GM15510 (cell line): ENCODE measurements at regions not wholly inside any gene's neighbourhood (a gene's known extent, or its start where the extent isn't known, plus 50 kb on each side); places are given as distances from the start of the nearest gene placed in this dataset.

Source experiments
- POLR2A ChIP-seq: IDR thresholded peaks from 3 replicates; pipeline ENCODE4 v1.6.1; 2011; ENCODE audit warnings: borderline replicate concordance; ENCODE audit not compliant: insufficient read length; ENCODE audit errors: extremely low read depth

DNA sequence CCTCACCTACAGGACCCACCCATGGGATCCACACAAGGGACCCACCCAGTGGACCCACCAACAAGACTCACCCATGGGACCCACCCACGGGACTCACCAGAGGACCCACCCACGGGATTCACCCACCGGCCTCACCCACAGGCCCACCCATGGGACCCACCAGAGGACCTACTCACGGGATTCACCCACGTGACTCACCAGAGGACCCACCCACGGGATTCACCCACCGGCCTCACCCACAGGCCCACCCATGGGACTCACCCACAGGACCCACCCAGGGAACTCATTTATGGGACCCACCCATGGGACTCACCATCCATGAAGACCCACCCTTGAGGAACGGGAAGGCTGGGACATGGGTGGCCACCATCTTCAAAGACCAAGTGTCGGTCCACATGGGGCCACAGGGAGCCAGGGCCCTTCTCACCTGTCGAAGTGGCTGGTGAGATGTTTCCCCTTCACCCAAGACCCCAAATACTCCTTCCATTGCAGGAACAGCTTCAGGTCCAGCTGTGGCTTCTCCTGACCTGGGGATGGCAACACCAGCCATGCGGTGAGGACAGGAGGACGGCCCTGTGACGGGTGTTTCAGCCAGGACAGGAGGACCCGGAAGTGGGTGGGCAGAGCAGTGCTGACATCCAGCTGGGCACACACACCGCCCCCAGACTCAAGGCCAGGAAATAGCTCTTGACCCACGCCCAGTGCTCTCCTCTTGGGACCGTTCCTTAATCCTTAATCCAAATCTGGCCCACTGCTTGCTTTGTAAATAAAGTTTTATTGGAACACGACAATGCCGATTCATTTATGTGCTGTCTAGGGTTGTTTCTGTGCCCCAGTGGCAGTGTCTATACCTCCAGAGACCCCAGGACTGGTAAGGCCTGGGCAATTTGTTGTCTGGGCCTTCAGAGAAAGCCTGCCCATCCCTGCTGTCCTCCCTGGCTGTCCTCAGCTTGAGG lies 1005.1 kb downstream of the BRD1 start:
- TF ChIP-seq POLR2A: no peak

DNA sequence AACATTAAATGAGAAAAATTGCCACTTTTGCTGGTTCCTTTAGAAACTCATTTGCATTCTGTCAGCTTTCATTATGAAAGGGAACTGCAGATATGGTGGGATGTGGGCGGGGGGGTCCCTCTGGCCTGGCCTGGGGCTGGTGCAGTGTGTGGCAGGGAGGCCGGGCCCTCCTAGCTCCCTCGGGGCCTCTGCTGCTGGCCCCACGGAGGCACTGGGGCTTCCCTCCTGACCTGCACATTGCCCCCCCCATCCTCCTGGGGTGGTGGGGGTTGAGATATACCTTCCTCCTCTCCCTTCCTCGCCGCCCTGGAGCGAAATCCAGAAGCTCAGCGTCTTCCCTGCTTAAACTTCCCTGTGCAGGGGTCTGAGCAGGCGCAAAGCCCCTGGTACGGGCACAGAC lies 1005.9 kb downstream of the BRD1 start:
- no peak for TF ChIP-seq POLR2A

DNA sequence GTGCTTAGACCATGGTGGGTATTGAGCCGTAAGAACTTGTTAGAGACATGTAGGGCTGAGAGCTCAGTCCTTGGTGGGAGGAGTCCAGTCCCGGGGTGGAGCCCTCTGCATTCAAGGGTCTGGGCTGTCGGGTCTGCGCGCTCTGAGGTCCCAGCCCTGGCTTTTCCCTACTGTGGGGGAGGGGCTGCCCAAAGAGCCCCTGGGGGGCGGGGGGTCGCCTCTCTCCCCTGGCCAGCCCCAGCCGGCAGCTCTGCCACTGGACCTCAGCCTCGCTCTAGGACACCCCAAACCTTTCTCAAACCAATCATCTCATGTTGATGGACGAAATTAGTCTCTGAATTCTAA lies 1006.4 kb downstream of the BRD1 start:
- TF ChIP-seq POLR2A: no peak

DNA sequence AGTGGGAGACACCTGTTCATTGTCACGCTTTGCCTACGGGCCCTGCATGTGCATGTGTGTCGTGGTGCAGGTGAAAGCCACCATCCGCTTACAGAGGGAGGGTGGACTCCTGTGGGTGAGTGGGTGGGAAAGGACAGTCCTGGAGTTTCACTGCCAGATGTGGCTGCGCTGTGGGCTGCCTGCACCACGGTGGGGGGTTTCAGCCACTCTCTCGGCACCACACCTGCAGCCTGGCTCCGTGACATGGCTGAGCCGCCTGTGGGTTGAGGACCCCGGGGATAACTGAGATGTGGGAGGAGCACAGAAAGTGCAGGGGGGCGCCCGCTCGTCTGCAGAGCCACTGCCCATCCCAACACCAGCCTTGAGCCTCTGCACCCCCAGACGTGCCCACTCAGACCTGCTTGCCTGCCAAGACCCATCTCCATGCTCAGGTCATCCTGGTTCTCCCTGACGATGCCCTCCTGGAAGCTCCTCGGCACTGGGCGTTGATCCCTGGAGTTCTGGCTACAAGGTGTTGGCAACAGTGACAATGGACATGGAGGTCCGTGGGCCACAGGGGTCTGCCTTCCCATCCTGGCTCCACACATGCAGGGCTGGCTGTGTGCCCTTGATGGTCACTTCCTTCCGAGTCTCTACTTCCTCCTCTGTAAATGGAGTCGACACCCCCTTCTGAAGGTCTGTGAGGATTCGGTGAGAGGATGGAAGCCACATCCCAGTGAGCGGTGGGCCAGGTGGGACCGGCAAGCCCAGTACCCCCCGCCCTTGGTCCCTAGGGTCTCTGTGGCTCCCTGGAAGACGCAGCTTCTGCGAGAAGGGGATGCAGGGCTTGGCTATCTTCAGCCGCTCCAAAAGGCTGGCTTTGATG lies 1007.0 kb downstream of the BRD1 start:
- no peak for TF ChIP-seq POLR2A

DNA sequence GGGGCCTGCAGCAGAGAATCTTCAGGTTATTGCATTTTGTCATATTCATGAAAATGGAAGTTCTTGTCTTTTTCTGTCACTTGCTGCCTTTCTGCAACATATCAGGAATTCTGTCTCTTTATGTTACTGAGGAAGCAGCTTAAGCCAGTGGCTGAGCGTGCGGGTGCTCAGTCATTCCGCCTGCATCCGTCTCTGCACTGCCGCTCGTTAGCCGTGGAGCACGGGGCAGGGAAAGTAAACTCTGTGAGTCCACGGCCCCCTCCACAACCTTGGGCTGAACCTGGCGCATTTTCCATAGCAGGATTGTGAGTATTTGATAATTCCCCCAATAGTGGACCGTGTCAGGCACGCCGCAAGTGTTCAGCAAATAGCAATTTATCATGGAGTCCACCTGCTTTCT lies 1007.7 kb downstream of the BRD1 start:
- TF ChIP-seq POLR2A: no peak

DNA sequence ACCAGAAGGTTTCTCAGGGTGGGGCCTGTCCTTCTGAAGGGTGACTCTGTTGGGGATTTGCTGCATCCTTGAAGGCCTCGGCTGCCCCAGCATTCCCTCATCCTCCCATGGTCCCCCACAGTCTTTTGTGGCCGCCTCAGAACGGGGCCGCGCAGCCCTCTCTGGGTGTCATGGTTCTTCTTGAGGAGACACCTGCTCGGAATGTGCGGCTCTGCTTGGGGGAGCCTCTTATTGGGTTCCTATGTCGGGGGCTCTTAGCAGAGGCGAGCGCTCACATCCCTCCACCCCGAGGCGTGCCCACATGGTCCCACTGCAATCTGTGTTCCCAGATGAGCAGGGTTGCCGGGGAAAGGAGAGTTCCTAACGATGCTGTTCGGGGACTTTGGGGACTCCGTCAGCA lies 1008.4 kb downstream of the BRD1 start:
- TF ChIP-seq POLR2A: no peak

DNA sequence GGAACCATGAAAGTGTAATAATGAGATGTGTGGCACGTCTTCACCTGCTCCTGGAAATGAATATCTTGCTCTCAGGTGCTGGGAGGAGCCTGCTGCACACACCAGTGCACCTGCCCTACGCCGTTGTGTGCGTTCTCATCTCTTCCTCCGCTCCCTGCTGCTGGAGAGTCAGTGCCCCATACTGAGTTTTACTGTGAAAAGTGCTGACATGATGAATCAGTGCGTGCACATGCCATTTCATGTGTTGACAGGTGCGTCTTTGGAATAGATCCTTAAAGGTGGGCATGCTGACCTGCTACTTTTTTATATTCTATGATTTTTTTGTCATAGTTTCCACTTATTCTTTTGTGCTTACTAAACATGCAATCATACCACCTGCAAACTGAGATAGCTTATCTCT lies 1015.8 kb downstream of the BRD1 start:
- TF ChIP-seq POLR2A: no peak

DNA sequence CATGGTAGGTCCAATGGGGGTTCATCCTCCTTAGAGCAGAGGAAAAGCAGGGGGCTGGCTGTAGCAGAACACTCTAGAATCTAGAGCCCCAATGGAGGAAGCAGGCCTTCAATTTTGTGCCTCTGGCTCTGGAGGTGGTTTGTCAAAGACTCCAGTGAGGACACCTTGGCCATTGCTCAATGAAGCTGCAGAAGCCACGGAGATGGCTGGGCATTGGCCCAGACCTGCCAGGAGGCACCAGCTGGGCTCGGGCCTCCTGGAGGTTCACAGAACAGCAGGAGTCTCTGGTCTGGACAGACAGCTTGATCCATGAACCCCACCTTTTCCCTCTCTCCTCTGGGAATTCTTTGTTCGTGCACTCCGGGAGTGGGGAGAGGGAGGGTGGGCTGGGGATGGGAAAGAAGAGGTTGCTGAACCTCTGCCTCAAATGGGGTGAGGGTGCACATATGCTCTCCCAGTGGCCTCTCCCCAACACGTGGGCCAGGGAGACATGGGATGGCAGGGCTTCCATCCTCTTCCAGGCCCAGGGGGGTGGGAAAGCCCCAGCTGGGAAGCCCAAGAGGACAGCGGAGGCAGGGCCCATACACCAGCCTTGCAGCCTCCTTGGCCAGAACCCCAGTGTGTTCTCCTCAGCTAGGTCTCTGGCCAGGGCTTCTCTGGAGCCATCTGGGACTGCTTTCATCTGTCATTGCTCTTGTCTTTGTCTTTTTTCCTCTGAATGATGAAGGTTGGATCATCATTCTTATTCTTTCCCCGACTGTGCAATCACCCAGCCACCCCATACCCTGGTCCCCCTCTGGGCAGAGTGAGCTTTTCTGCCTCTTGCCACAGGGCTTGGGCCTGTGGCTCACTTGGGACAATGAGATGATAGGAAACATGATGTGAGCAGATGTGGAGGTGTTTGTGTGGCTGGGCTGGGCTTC lies 1019.4 kb downstream of the BRD1 start:
- TF ChIP-seq POLR2A: no peak

DNA sequence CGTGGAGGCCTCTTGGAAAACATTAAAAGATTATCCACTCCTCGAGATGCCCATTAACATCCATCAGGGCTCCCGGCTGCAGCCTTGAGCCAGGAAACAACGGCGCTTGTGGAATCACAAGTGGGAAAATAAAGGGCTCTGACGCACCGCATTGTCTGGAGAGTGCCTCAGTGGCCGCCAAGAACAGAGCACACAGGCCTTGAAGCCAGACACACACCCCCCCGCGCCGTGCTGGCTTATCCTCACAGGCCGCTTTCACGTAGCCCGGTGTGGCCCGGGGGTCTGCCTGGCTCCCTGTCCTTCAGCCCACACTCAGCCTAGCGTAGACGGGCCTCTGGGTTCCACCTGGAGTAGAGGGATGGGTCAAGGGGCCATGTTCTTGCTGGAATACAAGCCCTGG lies 1020.5 kb downstream of the BRD1 start:
- no peak for TF ChIP-seq POLR2A

DNA sequence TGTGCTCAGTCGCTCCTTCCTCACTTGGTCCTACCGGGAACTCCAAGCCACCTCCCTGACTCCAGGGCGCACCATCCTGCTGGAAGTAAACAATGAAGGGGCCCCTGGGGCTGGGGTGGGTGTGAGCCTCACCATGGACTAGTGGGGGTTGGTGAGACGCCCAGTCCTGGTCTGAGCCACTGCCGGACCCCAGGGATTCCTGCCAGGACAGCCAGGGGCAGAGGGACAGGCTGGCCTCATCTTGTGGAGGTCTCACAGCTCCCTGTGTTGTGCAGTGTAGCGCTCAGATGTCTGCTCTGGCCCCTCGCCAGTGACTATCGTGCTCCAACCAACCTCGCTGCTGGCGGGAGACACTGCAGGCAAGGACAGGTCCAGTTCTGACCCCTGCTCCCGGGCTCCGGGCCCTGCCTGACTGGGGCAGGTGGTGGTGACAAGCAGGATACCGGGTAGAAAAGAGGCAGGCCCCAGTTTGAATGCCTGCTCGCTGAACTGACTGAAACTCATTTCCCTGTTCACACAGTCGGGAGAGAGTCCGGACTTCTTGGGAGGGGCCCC lies 1021.4 kb downstream of the BRD1 start:
- TF ChIP-seq POLR2A: no peak

DNA sequence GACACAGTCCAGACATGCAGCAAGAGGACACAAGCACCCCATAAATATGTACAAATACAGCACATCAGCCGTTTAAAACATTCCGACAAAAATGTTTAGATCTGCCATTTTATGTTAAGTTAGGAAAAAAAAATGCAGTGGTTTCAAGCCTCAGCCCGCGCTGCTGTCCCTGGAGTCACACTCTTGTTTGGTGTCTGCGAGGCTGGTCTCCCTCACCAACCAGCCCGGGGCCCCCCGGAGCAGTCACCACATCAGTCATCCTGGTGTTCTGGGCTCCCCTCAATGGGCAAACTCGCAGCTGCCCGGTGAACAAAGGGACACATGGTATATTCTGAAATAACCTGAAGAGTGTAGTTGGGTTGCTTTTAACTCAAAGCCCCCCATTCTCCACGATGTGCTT lies 1022.2 kb downstream of the BRD1 start:
- TF ChIP-seq POLR2A: no peak

DNA sequence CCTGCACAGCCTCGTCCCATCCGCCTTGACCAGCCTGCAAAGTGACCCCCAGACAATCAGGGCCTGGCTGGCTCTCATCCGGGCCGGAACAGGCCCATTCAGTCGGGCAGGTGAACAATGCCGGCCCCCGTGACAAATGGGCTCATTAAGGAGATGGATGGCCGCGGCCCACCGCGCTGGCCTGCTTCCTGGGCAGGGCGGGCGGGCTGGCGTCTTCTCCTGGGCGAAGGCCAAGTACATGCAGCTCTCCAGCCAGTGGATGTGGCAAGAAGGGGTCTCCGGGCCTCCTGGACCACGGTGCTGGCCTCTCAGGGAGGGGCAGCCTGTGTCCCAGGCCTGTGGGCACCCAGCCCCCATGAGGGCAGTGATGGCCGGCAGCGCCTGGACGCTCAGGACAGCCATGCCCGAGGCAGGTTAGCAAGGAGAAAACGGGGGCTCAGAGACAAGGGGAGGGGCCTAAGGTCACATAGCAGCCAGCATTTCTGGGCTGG lies 1022.8 kb downstream of the BRD1 start:
- no peak for TF ChIP-seq POLR2A

DNA sequence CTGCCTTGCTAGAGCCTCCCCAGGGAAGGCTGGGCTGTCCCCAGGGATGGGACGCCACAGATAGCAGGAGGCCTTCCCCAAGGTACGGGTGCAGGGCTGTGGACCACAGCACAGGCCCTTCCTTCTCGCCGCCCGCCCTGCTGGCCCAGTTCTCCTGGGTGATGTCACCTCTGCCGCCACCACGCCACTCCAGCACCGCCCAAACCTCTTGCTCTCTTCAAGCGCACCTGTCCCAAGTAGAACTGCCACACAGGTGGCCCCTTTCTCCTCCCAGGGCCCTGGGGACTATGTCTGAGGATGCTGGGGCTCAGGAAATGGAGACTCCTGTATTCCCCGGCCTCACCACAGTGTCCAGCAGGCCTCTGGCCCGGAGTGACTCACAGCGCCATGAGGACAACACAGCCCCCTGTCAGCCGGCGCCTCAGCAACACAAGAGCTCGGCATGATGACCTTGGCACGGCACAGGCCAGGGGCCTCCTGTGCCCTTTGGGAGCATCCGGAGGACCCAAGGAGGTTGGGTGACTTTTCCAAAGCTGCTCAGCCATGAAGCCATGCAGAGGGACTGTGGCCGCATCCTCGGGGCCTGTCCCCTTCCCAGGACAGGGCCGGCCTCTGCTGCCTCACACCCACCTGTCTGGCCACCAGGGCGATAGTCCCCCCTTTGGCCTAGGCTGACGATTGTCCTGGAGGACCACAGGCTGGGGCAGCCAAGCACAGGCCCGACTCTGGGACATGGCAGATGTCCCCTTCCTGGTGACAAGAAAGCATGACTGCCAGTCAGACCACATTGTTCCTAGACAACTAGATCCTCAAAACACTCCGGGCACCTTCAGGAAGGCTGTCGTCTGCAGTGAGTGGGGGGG lies 1023.5 kb downstream of the BRD1 start:
- no peak for TF ChIP-seq POLR2A
